Embryonic facial prominence (tissue), 1 donor: ENCODE measurements at regions not wholly inside any gene's neighbourhood (a gene's known extent, or its start where the extent isn't known, plus 50 kb on each side); places are given as distances from the start of the nearest gene placed in this dataset.
"Not testable (repeated sequence)": the region's sequence is repeated elsewhere in the genome, so short reads cannot be mapped to it uniquely, and the experiment has no call there.

Source experiments
- DNase-seq: peaks from one replicate; pipeline ENCODE4 v3.0.0-alpha.2; 2016; ENCODE audit errors: extremely low spot score

GRCh38 chr12:63410197-63410596 is 258.1 kb downstream of the DPY19L2 start:
- DNase-seq: no peak

- DNase-seq: no peak
Measured at GRCh38 chr12:63406781-63407180, 255.8 kb upstream of the AVPR1A start.

- no peak for DNase-seq
Measured at GRCh38 chr12:63404611-63405010, 253.6 kb upstream of the AVPR1A start.

GRCh38 chr12:63403256-63403655 is 252.3 kb upstream of the AVPR1A start:
- DNase-seq: no peak

GRCh38 chr12:63400718-63401117 is 249.7 kb upstream of the AVPR1A start:
- DNase-seq: no peak

GRCh38 chr12:63400318-63400717 is 249.3 kb upstream of the AVPR1A start:
- DNase-seq: no peak

GRCh38 chr12:63397807-63398206 is 246.8 kb upstream of the AVPR1A start:
- no peak for DNase-seq

- DNase-seq: no peak
Measured at GRCh38 chr12:63396135-63396534, 245.1 kb upstream of the AVPR1A start.

GRCh38 chr12:63394983-63395382 is 244.0 kb upstream of the AVPR1A start:
- DNase-seq: no peak

GRCh38 chr12:63394349-63394748 is 243.3 kb upstream of the AVPR1A start:
- DNase-seq: no peak

GRCh38 chr12:63389211-63389610 is 238.2 kb upstream of the AVPR1A start:
- no peak for DNase-seq

- DNase-seq: no peak
Measured at GRCh38 chr12:63387771-63388170, 236.8 kb upstream of the AVPR1A start.

GRCh38 chr12:63382930-63383329 is 231.9 kb upstream of the AVPR1A start:
- DNase-seq: no peak

- DNase-seq: no peak
Measured at GRCh38 chr12:63362791-63363190, 211.8 kb upstream of the AVPR1A start.

- DNase-seq: no peak
Measured at GRCh38 chr12:63362166-63362565, 211.2 kb upstream of the AVPR1A start.

- DNase-seq: no peak
Measured at GRCh38 chr12:63354969-63355368, 204.0 kb upstream of the AVPR1A start.

- DNase-seq: no peak
Measured at GRCh38 chr12:63353559-63353958, 202.6 kb upstream of the AVPR1A start.

- no peak for DNase-seq
Measured at GRCh38 chr12:63351370-63351769, 200.4 kb upstream of the AVPR1A start.

GRCh38 chr12:63348556-63348955 is 197.6 kb upstream of the AVPR1A start:
- DNase-seq: no peak

GRCh38 chr12:63337158-63337557 is 186.2 kb upstream of the AVPR1A start:
- DNase-seq: not testable (repeated sequence)

- DNase-seq: no peak
Measured at GRCh38 chr12:63326260-63326659, 175.3 kb upstream of the AVPR1A start.

- DNase-seq: no peak
Measured at GRCh38 chr12:63325757-63326156, 174.8 kb upstream of the AVPR1A start.

GRCh38 chr12:63323942-63324341 is 172.9 kb upstream of the AVPR1A start:
- DNase-seq: no peak

GRCh38 chr12:63321373-63321772 is 170.4 kb upstream of the AVPR1A start:
- no peak for DNase-seq
